Fibroblast of upper back skin (primary cell): ENCODE measurements at regions not wholly inside any gene's neighbourhood (a gene's known extent, or its start where the extent isn't known, plus 50 kb on each side); places are given as distances from the start of the nearest gene placed in this dataset.
A peak's percentile ranks its signal among the peaks of the same experiment; 100 is the strongest.
"Not testable (repeated sequence)": the region's sequence is repeated elsewhere in the genome, so short reads cannot be mapped to it uniquely, and the experiment has no call there.

Experiments
- DNase-seq: peaks from one replicate; pipeline ENCODE4 v3.0.0-alpha.2; 2013

DNA sequence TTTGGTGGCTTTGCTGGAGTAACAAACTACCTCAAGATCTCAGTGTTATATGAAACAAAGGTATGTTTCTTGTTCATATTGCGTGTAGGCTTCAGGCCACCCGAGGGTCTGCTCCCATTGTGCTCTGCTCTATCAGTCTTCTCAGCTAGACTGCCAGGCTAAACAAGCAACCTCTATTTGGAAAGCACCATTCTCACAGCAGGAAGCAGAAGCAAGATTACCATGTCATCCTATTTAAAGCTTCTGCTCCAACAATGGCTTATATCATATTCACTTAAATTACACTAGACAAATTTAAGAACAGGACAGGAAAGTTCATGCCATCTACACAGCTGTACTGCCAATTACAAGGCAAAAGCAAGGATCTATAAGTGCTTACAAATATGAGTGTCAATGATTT is 385.8 kb downstream of the PPARGC1A start:
- no peak for DNase-seq

- no peak for DNase-seq
Measured at GRCh38 chr4:23500894-23501449, 388.9 kb downstream of the PPARGC1A start.

DNA sequence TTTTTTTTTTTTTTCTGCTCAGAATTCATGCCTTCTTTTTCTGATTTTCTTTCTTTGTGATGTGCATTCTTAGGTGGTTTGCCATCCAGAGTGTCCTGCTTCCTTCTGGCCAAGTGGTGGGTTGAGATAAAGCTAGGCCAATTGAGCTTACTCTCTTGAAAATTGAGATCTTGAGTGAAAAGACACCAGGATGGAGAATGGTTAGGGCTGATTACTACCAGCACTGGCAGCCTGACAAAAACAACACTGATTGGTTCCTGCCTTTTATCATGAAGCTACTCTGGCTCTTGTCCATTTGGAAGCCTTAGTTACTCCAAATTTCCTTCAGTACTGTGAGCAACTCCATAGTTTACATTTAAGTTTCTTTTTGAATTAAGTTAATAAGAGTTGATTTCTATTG is 404.0 kb downstream of the PPARGC1A start:
- DNase-seq, result no peak

DNA sequence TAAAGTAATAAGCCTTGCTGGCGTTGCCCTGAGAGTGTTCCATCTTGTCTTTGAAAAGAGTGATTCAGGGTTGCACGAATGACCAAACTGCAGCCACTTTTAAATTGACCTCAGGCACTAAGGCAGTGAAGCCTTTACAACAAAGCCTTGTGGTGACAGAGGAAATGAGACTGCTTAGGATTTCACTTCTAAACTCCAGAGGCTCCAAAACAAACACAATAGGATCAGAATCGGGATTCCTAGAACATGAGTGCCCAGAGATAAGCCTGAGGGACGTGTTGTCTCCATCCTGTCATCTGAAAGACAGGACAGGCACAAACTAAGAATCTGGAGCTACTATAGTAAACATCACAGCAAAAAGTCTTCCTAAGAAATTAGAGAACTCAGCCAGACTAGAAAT is 405.2 kb downstream of the PPARGC1A start:
- DNase-seq, result no peak

GRCh38 chr4:23483320-23483960 is 406.4 kb downstream of the PPARGC1A start:
- DNase-seq, result no peak

GRCh38 chr4:23481566-23481965 is 408.3 kb downstream of the PPARGC1A start:
- DNase-seq, result no peak

GRCh38 chr4:23477905-23478304 is 411.9 kb downstream of the PPARGC1A start:
- no peak for DNase-seq

GRCh38 chr4:23476515-23477090 is 413.2 kb downstream of the PPARGC1A start:
- DNase-seq, result no peak

- no peak for DNase-seq
Measured at GRCh38 chr4:23463071-23463470, 426.8 kb downstream of the PPARGC1A start.

DNA sequence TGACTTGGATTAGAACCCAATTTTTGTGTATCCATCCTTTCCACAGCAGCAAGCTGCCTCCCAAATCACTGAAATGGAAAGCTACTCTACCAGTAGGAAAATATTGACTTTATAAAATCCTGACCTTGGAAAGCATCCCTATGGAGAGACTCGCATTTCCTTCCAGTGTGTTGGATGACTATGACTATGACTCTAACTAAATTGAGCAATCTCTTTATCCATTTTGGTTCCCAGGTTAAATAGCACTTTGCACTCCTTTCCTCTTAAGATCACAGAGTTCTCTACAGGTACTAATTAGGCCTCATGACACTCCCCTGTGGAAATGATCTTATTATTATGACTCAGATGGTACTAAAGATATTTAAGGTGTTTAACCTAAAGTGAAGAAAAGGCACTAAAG is 431.8 kb downstream of the PPARGC1A start:
- DNase-seq, result no peak

GRCh38 chr4:23456864-23457263 is 433.0 kb downstream of the PPARGC1A start:
- no peak for DNase-seq

- peak; percentile 1 for DNase-seq
Measured at GRCh38 chr4:23455456-23456158, 434.2 kb downstream of the PPARGC1A start.

- peak; percentile 6 for DNase-seq
Measured at GRCh38 chr4:23441530-23442069, 448.2 kb downstream of the PPARGC1A start.

DNA sequence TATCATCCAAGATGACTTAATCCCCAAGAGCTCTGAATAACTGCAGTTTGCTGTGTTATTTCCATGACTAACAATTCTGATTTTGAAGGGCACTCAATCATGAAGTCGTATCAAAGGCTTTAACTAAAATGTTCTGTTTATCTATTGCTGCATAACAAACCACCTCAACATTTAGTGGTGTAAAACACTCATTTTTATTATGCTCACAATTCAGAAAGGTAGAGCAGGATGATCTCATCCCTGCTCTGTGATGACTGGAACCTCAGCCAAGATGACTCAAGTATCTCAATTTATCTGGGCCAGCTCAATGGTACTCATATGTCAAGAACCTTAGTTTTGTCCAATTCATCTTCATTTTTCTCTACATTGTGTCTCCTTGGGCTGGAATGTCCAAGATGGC is 451.1 kb downstream of the PPARGC1A start:
- peak; percentile 31 for DNase-seq

- DNase-seq, result no peak
Measured at GRCh38 chr4:23429497-23429896, 460.4 kb downstream of the PPARGC1A start.

GRCh38 chr4:23425570-23425969 is 464.3 kb downstream of the PPARGC1A start:
- DNase-seq, result no peak

DNA sequence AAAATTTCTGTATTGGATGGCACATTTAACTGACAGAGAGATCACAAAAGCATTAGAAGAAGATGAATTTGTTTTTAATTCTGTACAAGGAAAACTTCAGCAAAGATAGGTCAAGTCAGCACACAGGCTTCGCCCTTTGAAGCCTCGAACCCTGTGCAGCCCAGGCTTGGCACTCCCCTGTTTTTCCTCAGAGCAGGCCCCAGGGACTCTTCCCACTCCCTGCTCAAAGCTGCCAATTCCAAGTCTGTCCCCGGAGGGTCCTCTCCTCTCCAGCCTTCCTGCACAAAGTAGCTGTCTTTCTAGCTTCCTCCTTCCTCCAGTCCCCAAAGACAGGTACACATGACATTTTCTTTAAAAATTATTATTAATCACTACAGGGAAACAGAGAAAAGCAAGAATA is 466.3 kb downstream of the PPARGC1A start:
- DNase-seq, result no peak

GRCh38 chr4:23422878-23423277 is 467.0 kb downstream of the PPARGC1A start:
- DNase-seq, result no peak

DNA sequence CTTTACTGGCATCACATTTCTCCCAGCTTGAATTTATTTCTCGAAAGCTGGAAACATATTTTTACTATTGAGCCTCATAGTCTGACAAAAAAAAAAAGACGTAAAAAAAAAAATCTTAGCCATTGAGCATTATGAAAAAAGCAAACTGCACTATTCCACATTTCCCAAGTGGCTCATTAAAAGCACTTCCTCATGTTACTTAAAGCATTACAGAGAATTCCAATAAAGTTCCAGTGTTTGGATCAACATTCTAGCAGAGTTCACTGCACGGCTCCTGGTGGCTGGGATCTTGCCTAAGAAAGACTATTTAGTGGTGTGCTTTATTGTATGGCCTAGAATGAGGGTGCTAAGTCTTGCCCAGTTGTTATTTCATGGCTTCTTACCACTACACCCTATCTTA is 476.2 kb downstream of the PPARGC1A start:
- peak; percentile 35 for DNase-seq

DNA sequence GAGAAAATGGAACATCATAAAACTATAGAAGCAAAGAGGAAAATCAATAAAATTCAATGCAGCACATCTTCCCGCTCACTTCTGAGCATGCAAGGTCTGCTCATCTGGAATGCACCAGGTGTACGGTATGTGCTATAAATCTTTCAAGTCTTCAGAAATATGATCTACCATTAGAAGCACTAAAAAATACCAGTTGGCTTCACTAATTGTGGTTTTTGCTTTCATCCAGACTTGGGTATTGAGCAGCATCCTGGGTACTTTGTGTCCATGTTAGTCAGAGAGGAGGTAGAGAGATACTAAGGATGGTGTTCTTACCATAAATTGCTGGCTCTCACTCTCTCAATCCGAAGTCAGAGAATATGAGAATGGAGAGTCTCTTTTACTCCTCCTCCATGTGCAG is 477.1 kb downstream of the PPARGC1A start:
- DNase-seq, result no peak

- not testable (repeated sequence) for DNase-seq
Measured at GRCh38 chr4:23408913-23409312, 480.9 kb downstream of the PPARGC1A start.

- DNase-seq, result no peak
Measured at GRCh38 chr4:23401572-23401971, 488.3 kb downstream of the PPARGC1A start.

DNA sequence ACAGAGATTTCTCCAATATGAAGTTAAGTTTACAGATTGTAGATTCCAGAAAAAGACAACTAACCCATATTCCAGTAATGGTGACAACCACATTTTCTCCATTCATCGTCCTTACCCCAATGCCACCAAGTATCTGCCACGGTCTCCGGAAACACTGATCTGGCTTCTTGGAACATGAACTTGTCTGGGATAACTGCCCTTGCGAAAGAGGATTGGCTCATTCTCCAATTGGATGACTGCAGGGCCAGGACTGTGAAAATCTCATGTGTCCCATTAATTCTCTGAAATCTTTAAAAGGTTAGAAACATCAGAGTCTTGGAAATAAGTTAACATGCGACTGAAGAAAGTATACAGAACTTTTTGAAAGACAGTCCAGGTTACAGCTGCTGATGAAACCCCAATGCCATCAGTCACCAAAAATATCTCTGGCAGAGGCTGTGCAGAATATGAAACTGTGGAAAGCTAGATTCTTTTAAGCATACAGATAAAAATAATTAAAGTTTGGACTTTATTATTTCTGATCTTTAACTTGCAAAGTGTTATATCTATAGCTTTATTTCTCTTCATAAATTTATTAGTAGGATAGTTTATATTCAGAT is 496.9 kb downstream of the PPARGC1A start:
- DNase-seq, result no peak
